ENCODE measurements at regions not wholly inside any gene's neighbourhood (a gene's known extent, or its start where the extent isn't known, plus 50 kb on each side); places are given as distances from the start of the nearest gene placed in this dataset.

DNA sequence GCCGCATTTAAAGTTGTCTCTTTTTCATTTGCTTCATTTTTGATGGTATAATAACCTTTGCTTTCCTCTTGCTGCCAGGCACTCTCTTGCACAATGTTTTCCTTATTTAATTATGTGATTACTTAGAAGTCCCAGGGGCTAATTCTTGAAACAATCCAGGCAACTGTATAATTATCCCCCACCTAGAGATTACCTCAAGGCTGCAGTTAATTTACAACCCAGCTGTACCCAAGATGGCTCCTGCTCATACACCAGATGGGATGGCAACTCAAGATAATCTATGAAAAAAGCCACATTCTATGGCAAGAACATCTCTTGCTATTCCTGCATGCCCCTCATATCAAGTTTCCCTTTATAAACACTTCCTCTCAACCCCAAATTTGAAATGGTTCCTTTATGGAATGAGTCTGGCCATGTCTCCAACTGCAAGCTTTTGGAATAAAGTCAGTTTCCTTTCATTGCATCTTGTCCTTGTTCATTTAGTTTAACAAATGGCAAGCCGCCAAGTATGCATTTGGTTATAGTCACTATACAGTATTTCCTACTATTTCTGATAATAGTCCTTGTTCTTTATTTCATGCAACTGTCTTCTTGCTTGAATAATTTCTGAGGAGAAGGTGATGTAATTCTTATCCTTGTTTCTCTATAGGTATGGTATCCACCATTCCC lies 1042.6 kb downstream of the PLA2G4A start:
- TF ChIP-seq, protein P1, sequence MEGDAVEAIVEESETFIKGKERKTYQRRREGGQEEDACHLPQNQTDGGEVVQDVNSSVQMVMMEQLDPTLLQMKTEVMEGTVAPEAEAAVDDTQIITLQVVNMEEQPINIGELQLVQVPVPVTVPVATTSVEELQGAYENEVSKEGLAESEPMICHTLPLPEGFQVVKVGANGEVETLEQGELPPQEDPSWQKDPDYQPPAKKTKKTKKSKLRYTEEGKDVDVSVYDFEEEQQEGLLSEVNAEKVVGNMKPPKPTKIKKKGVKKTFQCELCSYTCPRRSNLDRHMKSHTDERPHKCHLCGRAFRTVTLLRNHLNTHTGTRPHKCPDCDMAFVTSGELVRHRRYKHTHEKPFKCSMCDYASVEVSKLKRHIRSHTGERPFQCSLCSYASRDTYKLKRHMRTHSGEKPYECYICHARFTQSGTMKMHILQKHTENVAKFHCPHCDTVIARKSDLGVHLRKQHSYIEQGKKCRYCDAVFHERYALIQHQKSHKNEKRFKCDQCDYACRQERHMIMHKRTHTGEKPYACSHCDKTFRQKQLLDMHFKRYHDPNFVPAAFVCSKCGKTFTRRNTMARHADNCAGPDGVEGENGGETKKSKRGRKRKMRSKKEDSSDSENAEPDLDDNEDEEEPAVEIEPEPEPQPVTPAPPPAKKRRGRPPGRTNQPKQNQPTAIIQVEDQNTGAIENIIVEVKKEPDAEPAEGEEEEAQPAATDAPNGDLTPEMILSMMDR (IDR thresholded peaks at IDR 0.05; ENCODE audit: insufficient read depth, low read length, missing control alignments), result no peak
- H3K4me3 ChIP-seq (ENCODE audit: low read depth, low read length), result no peak overlapping the region
- ChIA-PET CTCF (no interaction called here), POLR2A (no interaction called here)
- DNase-seq (ENCODE audit: low read depth, low spot score), result no peak

DNA sequence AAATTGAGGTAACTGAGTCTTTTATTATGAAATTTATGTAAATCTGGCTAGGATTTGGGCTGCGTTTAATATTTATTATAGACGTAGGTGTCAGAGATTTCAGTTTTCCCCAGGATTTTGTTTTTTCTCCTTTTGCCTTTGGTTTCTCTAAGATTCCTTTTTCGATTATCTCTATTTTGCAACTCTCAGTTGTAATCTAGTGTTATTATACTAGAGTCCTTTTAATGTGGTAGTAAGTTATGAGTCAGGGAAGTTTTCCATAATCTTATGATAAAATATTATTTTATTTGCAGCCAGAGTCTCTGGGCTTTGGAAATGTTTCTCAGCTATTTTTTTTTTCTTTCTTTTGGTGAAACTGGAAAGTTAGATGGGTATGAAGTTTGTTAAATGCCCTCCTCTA lies 1043.8 kb downstream of the PLA2G4A start:
- no peak for DNase-seq (ENCODE audit: low read depth, low spot score)
- CTCF ChIA-PET, result no interaction called here
- TF ChIP-seq, protein P1 (IDR thresholded peaks at IDR 0.05; ENCODE audit: insufficient read depth, low read length, missing control alignments), result no peak
- H3K4me3 ChIP-seq (ENCODE audit: low read depth, low read length), result no peak overlapping the region
- POLR2A ChIA-PET, result no interaction called here

DNA sequence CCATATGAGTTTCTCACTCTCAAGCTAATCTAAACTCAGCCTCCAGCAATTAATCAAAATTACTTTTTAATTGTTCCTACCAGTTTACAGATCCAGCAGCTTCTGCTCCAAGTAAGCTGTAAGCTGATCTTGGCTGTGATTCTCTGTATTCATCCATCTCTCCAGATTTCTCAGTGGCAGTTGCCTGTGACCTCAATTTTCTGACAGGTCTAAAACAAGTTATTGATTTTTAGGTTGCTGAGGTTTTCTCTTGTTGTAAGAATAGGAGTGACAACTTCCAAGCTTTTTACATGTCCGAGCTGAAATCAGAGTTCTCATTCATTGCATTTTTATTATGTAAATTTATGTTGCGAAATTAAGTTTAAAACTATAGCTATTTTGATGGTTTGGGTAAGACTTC lies 1044.4 kb downstream of the PLA2G4A start:
- no peak for DNase-seq (ENCODE audit: low read depth, low spot score)
- H3K4me3 ChIP-seq (ENCODE audit: low read depth, low read length), result no peak overlapping the region
- TF ChIP-seq, protein P1 (IDR thresholded peaks at IDR 0.05; ENCODE audit: insufficient read depth, low read length, missing control alignments), result no peak
- ChIA-PET POLR2A (no interaction called here), CTCF (no interaction called here)

DNA sequence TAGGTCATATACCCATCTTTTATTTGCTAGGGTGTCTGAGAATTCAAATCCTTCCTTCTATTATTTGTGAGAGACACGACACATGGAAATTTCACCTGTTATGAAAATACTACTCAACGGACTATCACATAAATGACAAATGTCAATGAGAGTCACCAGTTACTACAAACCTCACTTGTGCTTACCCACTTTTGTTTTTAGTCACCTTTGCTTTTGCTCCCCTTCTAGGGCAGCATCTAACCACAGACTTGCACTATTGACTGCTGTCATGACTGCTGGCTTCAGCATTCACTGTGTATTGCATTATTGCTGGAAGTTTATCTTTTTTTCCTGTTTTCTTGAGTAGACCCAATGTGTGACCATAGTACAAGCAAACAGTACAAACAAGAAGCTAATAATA lies 1048.0 kb downstream of the PLA2G4A start:
- H3K4me3 ChIP-seq (ENCODE audit: low read depth, low read length), result no peak overlapping the region
- DNase-seq (ENCODE audit: low read depth, low spot score), result no peak
- CTCF ChIA-PET, result no interaction called here
- TF ChIP-seq, protein P1 (IDR thresholded peaks at IDR 0.05; ENCODE audit: insufficient read depth, low read length, missing control alignments), result no peak
- POLR2A ChIA-PET, result no interaction called here

DNA sequence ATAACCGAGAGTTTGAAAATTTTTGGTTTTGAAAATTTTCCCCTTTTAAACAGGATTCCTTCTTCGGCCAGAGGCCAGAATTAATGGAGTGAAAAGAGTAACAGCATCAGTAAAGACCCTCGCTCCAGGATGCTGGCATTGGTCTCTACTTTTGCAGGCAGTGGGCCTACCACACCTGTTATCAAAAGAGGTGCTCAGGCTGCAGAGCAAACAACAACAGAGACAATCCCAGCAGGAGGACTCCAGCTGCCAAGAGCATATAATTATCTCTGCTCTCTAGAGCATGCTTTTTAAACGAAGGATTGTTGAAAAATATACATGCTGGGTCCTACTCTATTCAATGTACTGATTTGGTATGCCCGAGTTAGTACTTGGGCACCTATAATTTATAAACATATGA lies 1048.5 kb downstream of the PLA2G4A start:
- TF ChIP-seq, protein P1 (IDR thresholded peaks at IDR 0.05; ENCODE audit: insufficient read depth, low read length, missing control alignments), result no peak
- ChIA-PET CTCF (no interaction called here), POLR2A (no interaction called here)
- no peak overlapping the region for H3K4me3 ChIP-seq (ENCODE audit: low read depth, low read length)
- DNase-seq (ENCODE audit: low read depth, low spot score), result no peak

DNA sequence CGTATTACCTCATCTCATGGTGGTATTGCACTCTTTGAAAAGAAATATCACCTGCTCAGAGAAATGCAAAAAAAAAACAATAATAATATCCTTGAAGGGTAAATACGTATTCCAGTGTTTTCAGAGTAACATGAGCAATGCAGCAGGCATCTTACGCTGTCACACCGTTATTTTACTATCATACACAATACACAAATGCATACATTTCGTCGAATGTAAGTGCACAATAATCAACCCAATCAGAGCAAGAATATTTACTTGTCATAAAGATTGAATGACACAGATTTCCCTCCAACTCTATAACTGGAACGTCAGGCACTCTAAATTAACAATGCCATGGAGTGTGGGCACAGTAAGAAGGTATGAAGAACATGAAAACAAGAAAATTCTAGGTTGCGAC lies 1050.1 kb downstream of the PLA2G4A start:
- DNase-seq (ENCODE audit: low read depth, low spot score), result no peak
- POLR2A ChIA-PET, result no interaction called here
- TF ChIP-seq, protein P1 (IDR thresholded peaks at IDR 0.05; ENCODE audit: insufficient read depth, low read length, missing control alignments), result no peak
- CTCF ChIA-PET, result no interaction called here
- no peak overlapping the region for H3K4me3 ChIP-seq (ENCODE audit: low read depth, low read length)
